ENCODE measurements at regions not wholly inside any gene's neighbourhood (a gene's known extent, or its start where the extent isn't known, plus 50 kb on each side); places are given as distances from the start of the nearest gene placed in this dataset.
A peak's percentile ranks its signal among the peaks of the same experiment; 100 is the strongest.

- H3K23ac ChIP-seq (ENCODE audit: insufficient read length, low read depth, low read length), result no peak overlapping the region
- H3T11ph ChIP-seq (ENCODE audit: low read length), result no peak overlapping the region
- no peaks in the 10 kb centered on the region for H4K20me1 ChIP-seq (ENCODE audit: control insufficient read depth, insufficient read depth, insufficient read length)
- H4K8ac ChIP-seq (replicated peaks; ENCODE audit: insufficient read length, low read depth, low read length), result no peak overlapping the region
- no peak overlapping the region for H4K5ac ChIP-seq (ENCODE audit: insufficient read length, low read depth, low read length)
- no CpG with 5 or more reads among the region's 1 CpG for WGBS (ENCODE audit: extremely low coverage, insufficient read length, low lambda C conversion rate)
- no peak overlapping the region for H4K91ac ChIP-seq (ENCODE audit: insufficient read length, low read depth, low read length)
- no peak overlapping the region for H3K56ac ChIP-seq (ENCODE audit: insufficient read length, low read depth, low read length)
- no peak overlapping the region for H3K27ac ChIP-seq (ENCODE audit: insufficient read length, low read depth, low read length)
- no peak overlapping the region for H3K14ac ChIP-seq (ENCODE audit: insufficient read depth, low read length)
- H2BK20ac ChIP-seq (ENCODE audit: low read depth, low read length, poor library complexity, severe bottlenecking), result no peak overlapping the region
- peak; percentile 37 for DNase-seq
- no peak overlapping the region for H3K18ac ChIP-seq (ENCODE audit: insufficient read length, low read depth, low read length)
- no peak overlapping the region for H2BK120ac ChIP-seq (ENCODE audit: low read depth, low read length, poor library complexity, severe bottlenecking)
- no peak overlapping the region for H2AK5ac ChIP-seq (ENCODE audit: insufficient read length, low read length)
- TF ChIP-seq CTCF (conservative IDR thresholded peaks at IDR 0.05), result peak; percentile 67
- H3K36me3 Mint-ChIP-seq (ENCODE audit: insufficient read depth in 1 of 3, low read depth in 3 of 3), result no peaks in the 10 kb centered on the region
- H3K9me3 ChIP-seq (ENCODE audit: control insufficient read depth, low read depth, low read length), result no peaks in the 10 kb centered on the region
- no peaks in the 10 kb centered on the region for H3K23me2 ChIP-seq (ENCODE audit: insufficient read length, low read depth, low read length, poor library complexity, severe bottlenecking)
- H3K9me3 Mint-ChIP-seq, result no peaks in the 10 kb centered on the region
- no peak overlapping the region for H2AFZ ChIP-seq (ENCODE audit: low read length)
- peaks cover under 1% of the 10 kb centered on the region; the same call in 1 of the 2 replicates for H3K27me3 Mint-ChIP-seq (ENCODE audit: low read depth)
- no peaks in the 10 kb centered on the region for H3K79me2 ChIP-seq (ENCODE audit: insufficient read depth, low read length)
- no peak overlapping the region for H3K4me2 ChIP-seq (ENCODE audit: insufficient read depth, insufficient read length, low read length)
- H2BK5ac ChIP-seq (ENCODE audit: insufficient read length, low read length), result no peak overlapping the region
- no peaks in the 10 kb centered on the region for H3K79me1 ChIP-seq (ENCODE audit: insufficient read depth, low read depth, low read length, poor library complexity, severe bottlenecking)
- H2BK15ac ChIP-seq (ENCODE audit: low read depth, low read length), result no peak overlapping the region
- no peaks in the 10 kb centered on the region for H3K27me3 ChIP-seq (ENCODE audit: insufficient read depth, low read length)
- H3K9ac ChIP-seq (ENCODE audit: extremely low read depth, insufficient read length, low read length), result no peak overlapping the region
- no peaks in the 10 kb centered on the region for H3K4me1 Mint-ChIP-seq
- H3K4me3 Mint-ChIP-seq, result no peak overlapping the region
- no peak overlapping the region for H2BK12ac ChIP-seq (ENCODE audit: insufficient read length, low read depth, low read length)
- no peak overlapping the region for H3K27ac Mint-ChIP-seq
- H3K4ac ChIP-seq (ENCODE audit: low read depth, low read length), result no peak overlapping the region
- no peaks in the 10 kb centered on the region for H3K4me1 ChIP-seq (ENCODE audit: insufficient read depth, low read length)
Measured at GRCh38 chr3:103308921-103309320, 874.1 kb downstream of the ZPLD1 start.
